HG02870 (cell line): ENCODE measurements at regions not wholly inside any gene's neighbourhood (a gene's known extent, or its start where the extent isn't known, plus 50 kb on each side); places are given as distances from the start of the nearest gene placed in this dataset.
"Not testable (repeated sequence)": the region's sequence is repeated elsewhere in the genome, so short reads cannot be mapped to it uniquely, and the experiment has no call there.

Experiments used
- ATAC-seq: cut with Tn5 transposase; IDR thresholded peaks from one replicate; pipeline ENCODE4 v1.9.1; 2021; ENCODE audit warnings: mild to moderate bottlenecking, moderate library complexity; ENCODE audit not compliant: unreplicated experiment

DNA sequence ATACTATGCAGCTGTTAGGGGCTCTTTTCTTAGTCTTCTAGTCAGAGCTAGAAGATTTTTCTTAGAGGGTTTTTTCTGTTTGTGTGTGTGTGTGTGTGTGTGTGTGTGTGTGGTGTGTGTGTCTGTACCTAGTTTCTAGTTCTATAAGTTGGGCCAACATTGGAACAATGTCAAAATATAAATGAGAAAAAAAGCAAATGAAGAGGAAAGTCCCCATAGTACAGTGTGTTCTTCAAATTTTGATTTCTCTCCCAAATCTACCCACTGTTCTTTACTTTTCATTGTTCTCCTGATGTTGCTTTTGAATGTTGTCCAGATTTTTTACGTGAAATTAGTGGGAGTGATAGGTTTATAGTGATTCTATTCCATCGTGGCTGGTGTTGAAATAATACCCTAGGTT is 2153.4 kb upstream of the RAG2 start:
- no peak for ATAC-seq

DNA sequence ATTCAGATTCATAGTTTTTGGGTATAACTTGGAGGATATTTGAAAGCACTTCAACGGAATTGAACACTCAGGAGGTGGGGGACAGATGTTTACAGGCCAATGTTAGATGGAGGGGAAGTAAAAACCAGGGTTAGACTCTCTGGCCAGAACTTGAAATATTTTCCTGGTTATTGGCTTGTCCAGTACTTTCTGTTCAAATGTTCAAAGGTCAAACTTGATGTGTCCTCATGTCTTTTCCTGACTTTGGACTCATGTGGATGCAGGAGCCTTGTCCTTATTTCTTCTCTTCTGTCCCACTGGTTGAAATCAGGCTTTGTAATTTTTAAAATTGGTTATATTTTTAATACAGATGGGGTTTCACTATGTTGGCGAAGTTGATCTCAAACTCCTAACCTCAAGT is 2148.5 kb upstream of the RAG2 start:
- ATAC-seq = not testable (repeated sequence)

DNA sequence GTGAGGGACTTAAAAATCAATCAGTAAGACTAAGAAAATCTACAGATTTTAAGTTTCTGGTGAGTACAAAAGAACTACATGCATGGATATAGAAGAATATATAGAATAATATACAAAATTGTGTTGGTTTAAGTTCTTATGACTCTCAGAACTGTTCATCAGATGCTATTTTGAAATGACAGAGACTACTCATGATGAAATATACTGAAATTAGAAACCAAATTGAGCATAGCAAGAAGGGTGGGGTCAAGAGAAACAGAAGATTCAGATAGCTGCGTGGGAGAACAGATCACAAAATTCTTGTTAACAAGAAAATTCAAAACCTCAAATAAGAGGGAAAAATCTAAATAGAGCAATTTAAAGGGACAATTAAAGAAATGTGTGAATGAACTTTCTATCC is 2125.3 kb upstream of the RAG2 start:
- ATAC-seq = no peak

- ATAC-seq = no peak
These were observed 2123.7 kb upstream of the RAG2 start for GRCh38 chr11:38721586-38722315.

- ATAC-seq = no peak
These were observed 2120.6 kb upstream of the RAG2 start for GRCh38 chr11:38718659-38719058.

DNA sequence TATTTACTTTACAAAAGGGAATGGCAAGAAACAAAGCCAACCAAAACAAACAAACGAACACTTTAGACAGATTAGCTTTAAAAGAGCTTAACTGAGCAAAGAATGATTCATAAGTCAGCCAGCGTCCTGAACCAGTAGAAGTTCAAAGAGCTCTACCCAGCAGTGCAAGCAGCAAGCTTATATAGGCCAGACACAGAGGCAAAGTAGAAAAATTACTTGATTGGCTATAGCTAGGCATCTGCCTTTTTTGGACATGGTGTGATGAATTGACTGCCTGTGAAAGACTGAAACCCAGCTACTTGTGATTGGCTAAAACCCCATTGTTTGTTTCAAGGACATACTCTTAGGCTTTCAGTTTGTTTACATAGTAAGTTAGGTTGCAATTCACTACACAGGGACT is 2120.0 kb upstream of the RAG2 start:
- no peak for ATAC-seq

DNA sequence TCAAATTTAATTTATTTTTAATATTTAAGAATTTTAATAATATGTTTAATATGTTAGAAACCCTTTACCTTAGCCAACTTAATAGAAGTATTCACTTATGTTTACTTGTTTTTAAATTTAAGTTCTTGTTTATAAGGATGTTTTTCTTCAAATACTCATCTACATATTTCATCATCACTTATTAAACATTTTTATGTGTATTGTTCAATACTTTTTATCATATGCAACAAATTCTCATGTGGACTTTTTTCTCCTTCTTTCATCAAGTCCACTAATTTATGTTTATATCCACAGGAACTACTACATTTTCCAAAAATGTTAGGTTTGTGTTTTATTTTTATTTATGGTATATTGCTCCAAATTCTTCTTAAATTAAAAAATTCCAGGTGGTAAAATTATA is 2113.1 kb upstream of the RAG2 start:
- no peak for ATAC-seq

- no peak for ATAC-seq
These were observed 2112.2 kb upstream of the RAG2 start for GRCh38 chr11:38710262-38710661.

GRCh38 chr11:38700111-38700510 is 2102.1 kb upstream of the RAG2 start:
- ATAC-seq = no peak

DNA sequence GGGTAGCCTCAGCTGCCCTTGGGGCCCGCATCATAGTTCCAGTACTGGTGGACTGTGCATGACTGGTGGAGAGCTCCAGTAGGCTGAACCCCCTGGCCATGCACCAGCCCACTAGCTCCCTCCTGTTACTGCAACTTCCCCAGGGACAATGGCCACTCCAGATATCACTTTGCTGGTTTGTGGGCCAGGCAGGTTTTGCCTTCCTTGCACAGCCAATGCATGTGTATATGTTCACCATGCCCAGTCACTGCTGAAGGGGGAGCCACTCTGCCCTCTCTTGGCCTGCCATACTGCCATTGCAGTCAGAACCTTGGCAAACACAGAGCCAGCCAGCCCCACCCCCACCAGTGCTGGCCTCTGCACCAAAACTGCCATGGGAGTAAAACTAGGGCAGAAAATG is 2095.3 kb upstream of the RAG2 start:
- no peak for ATAC-seq

DNA sequence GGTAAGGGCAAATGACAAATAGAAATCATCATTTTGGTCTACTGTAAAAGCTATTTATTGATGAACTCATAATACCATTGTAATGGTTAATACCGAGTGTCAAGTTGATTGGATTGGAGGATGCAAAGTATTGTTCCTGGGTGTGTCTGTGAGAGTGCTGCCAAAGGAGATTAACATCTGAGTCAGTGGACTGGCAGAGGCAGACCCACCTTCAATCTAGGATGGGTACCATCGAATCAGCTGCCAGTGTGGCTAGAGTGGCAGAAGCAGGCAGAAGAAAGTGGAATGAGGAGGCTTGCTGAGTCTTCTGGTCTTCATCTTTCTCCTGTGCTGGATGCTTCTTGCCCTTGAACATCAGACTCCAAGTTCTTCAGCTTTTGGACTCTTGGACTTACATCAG is 2092.2 kb upstream of the RAG2 start:
- ATAC-seq = not testable (repeated sequence)

DNA sequence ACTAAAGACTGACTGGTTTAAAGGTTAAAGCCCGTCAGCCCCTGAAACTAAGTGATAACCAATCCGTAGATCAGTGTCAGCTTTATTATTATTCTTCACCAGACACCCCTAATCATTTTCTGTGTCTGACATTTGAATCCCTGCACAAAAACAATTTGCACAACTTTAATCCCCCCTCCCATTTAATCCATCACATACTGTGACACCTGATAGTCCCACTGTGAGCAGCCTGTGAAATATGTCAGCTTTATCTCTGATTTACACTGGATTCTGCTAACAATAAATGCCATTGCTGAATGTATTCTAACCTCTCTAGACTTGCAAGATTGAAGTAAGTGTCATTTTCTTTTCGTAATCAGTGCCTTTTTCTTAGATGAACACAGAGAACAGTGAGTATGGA is 2089.0 kb upstream of the RAG2 start:
- no peak for ATAC-seq

DNA sequence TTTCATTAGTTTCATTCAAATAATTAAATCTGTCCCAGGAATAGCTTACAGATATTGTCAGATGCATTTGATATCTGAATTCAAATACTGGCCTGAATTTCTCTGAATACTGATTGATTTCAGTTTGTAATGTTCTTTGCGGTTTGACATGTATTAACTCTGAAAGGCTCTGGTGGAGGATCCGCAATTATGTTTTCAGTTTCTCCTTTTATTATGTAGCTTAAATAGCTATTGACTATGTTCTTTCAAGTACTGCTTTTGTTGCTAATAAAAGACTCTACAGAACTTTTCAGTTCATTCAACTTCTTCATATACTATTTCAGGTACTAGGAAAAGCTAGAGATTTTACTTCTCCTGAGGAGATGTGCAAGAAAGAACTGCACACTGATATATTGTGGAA is 2085.4 kb upstream of the RAG2 start:
- no peak for ATAC-seq

DNA sequence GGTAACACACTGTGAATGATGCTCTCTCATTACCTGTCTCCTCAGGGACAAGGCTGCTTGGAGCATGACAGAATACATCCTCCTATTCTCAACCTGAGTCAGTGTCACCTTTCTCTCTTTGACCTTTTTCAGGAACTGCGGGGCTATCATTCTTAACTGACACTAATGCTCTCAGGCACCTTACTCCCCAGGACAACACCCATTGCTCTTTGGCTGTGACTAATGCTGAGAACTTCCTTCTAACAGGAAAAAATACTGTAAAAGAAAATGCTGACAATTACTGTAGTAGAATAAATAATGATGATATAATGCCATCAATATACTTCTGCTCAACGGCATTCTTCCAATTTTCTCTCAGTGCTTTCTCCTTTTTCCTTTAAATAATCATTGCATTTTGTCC is 2082.7 kb upstream of the RAG2 start:
- no peak for ATAC-seq

DNA sequence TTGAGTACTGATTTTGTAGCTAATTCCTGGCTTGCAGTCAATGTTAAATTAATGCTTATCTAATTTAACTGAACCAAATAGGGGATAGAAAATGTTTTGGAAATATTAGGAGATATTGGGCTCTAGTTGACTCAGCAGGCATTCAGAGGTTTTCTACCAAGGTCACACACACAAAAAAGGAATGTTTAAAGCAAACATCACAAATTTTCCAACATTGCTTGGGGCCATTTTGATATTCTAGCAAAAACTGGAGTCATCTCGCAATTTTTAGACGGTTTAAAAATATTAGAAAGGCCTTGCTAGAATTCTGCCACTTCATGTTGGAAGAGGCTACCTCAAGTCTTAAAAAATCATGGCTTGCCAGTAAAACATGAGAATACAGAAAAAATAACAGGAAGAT is 2082.1 kb upstream of the RAG2 start:
- no peak for ATAC-seq

DNA sequence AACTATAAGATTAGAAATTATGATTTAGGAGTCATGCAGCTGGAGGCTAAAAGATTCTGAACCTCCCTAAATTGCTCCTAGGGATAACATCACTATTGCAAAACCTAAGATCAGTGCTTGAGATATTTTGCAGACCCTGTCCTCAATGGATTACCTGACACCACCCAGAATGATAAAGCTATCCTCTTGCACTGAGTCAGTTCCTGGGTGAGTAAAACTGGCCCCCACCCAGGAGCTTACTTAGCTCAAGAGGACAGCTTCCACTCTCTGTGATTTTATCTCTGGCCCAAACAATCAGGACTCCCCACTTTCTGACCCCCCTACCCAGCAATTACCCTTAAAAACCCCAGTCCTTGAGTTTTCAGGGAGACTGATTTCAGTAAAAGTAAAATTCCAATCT is 2074.4 kb upstream of the RAG2 start:
- ATAC-seq = no peak

GRCh38 chr11:38667359-38667758 is 2069.3 kb upstream of the RAG2 start:
- ATAC-seq = no peak

GRCh38 chr11:38648604-38649003 is 2050.6 kb upstream of the RAG2 start:
- no peak for ATAC-seq

DNA sequence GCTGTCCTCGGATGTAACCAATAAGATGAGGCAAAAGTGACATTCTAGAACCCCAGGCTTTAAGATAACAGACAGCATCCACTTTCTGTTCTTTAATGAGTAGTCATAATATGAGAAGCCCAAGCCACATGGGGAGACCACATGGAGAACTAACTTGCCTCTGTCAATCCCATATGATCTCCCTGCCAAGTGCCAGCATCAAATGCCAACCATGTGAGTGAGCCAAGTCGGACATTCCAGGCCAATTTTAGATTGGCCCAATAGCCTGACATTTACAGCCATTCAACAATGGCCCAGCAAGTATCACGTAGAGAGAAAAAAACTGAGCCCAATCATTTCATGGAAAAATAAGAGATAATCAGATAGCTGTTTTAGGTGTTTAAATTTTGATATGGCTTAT is 2048.3 kb upstream of the RAG2 start:
- ATAC-seq = no peak

DNA sequence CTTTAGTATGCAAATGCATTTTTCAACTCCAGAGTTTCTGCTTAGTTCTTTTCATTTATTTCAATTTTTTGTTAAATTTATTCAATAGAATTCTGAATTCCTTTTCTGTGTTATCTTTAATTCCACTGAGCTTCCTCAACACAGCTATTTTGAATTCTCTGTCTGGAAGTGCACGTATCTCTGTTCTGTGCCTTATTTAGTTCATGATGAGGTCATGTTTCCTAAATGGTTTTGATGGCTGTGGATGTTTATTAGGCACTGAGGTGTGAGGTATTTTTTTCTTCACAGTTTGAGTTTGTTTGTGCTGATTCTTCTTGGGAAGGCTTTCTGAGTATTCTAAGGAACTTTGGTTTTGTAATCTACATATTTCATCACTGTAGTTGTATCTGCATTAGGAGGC is 2042.8 kb upstream of the RAG2 start:
- no peak for ATAC-seq

- no peak for ATAC-seq
These were observed 2014.7 kb upstream of the RAG2 start for GRCh38 chr11:38612701-38613100.

DNA sequence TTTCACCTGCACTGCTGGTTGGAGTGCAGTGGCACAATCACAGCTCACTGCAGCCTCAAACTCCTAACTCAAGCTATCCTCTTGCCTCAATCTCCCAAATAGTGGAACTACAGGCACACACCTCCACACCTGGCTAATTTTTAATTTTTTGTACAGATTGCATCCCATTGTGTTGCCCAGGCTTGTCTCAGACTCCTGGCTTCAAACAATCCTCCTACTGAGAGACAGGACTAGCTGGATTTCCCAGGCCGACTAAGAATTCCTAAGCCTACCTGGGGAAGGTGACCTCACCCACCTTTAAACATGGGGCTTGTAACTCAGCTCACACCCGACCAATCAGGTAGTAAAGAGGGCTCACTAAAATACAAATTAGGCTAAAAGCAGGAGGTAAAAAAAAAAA is 2003.3 kb upstream of the RAG2 start:
- not testable (repeated sequence) for ATAC-seq

GRCh38 chr11:38598418-38598817 is 2000.4 kb upstream of the RAG2 start:
- no peak for ATAC-seq
